ENCODE measurements at regions not wholly inside any gene's neighbourhood (a gene's known extent, or its start where the extent isn't known, plus 50 kb on each side); places are given as distances from the start of the nearest gene placed in this dataset.

GRCh38 chr1:207244409-207244801 lies 77.1 kb upstream of the CD55 start:
- no peak for TF ChIP-seq POLR2A (IDR thresholded peaks at IDR 0.05)
- TF ChIP-seq CTCF (IDR thresholded peaks at IDR 0.05), result no peak
- no peak for TF ChIP-seq POLR2AphosphoS5 (IDR thresholded peaks at IDR 0.05; ENCODE audit: insufficient read depth in 1 of 2, low read depth in 1 of 2)

Measured in vagina (tissue), 2 donors.